Heart right ventricle (tissue), 16 donors: ENCODE measurements at regions not wholly inside any gene's neighbourhood (a gene's known extent, or its start where the extent isn't known, plus 50 kb on each side); places are given as distances from the start of the nearest gene placed in this dataset.
"Not testable (repeated sequence)": the region's sequence is repeated elsewhere in the genome, so short reads cannot be mapped to it uniquely, and the experiment has no call there.

Experiments used
- ATAC-seq, 8 donors: fragments of 200-7000 bp; cut with Tn5 transposase; one replicate each; pipeline ENCODE4 v1.9.1; 2020; ENCODE audit warnings: mild to moderate bottlenecking in 8 of 8, moderate library complexity in 8 of 8, moderate number of reproducible peaks in 1 of 8
- DNase-seq, 2 donors: peaks; one replicate each; pipeline ENCODE4 v3.0.0-alpha.2; 2020
- H3K27ac ChIP-seq, 10 donors: fragments of 200-600 bp; sonication (generic) in 2 of 10; one replicate each; pipeline versions ENCODE4 v1.5.0 to v1.8.0; 2020 to 2022; ENCODE audit warnings: mild to moderate bottlenecking in 3 of 10
- H3K27me3 ChIP-seq, 7 donors: fragments of 200-600 bp; one replicate each; pipeline ENCODE4 v1.8.0; 2021 to 2022; ENCODE audit warnings: mild to moderate bottlenecking in 2 of 7
- H3K36me3 ChIP-seq, 9 donors: fragments of 200-600 bp; sonication (generic) in 1 of 9; one replicate each; pipeline versions ENCODE4 v1.5.0 to v1.8.0; 2020 to 2022; ENCODE audit warnings: mild to moderate bottlenecking in 2 of 9
- H3K4me1 ChIP-seq, 9 donors: fragments of 200-600 bp; sonication (generic) in 1 of 9; one replicate each; pipeline versions ENCODE4 v1.5.0 to v1.8.0; 2020 to 2022; ENCODE audit warnings: mild to moderate bottlenecking in 4 of 9
- H3K4me3 ChIP-seq, 10 donors: fragments of 200-600 bp; sonication (generic) in 2 of 10; one replicate each; pipeline versions ENCODE4 v1.5.0 to v1.8.0; 2020 to 2022; ENCODE audit warnings: mild to moderate bottlenecking in 7 of 10, moderate library complexity in 2 of 10
- H3K9me3 ChIP-seq, 11 donors: fragments of 200-600 bp in 10 of 11; sonication (generic) in 2 of 11; one replicate each; pipeline versions ENCODE4 v1.5.0 to v1.8.0; 2013 to 2022; ENCODE audit warnings: mild to moderate bottlenecking in 2 of 11, control low read depth in 1 of 11, moderate library complexity in 1 of 11
- CTCF ChIP-seq, 9 donors: fragments of 200-600 bp; sonication (generic) in 2 of 9; IDR thresholded peaks; one replicate each; pipeline versions ENCODE4 v1.5.0 to v1.8.0; 2021 to 2022; ENCODE audit warnings: antibody characterized with exemption in 9 of 9, mild to moderate bottlenecking in 5 of 9, moderate library complexity in 1 of 9
- WGBS, 2 donors: extraction: QIAGEN DNeasy Blood & Tissue Kit; methylation state at CpG; one replicate each; pipeline ENCODE4 v1.1.7; 2013; ENCODE audit warnings: inconsistent platforms in 1 of 2; 5-methylcytosine and 5-hydroxymethylcytosine counted together
- intact Hi-C, 10 donors: fragments of 100-400 bp; cut with DNase I; formaldehyde crosslinking; loops; one replicate each; pipeline versions ENCODE4 v1.11.1 to v1.14.2; 2022
- donor health status: Arrhythmogenic right ventricular cardiomyopathy.
- donor health status: ischemic (EF 13 %, LVEDD 7.1; RV severe dilation, severe dysfunction).
- donor health status: healthy with polysubstance abuse.
- donor health status: DM: no; HTN: yes; CAD: no.
- donor health status: DM: no; HTN: no; CAD: no.
- donor health status: ischemic (EF 25% LVEDD 6.9; RV normal size, moderate dysfunction).
- donor health status: ischemic (EF 25% LVEDD 5.7; RV mildly dilated, moderate dysfunction).
- donor health status: healthy.
- donor health status: DM: yes; HTN: yes; CAD: no.
- donor health status: Ischemic cardiomyopathy.
- donor health status: ischemic (EF 35%, LVEDD 5.7; RV mildly dilated, moderate dysfunction).
- donor health status: nonischemic (EF 11% LVEDD 7.7; RV severe dilation, severe dysfunction).
- donor health status: DM: yes; HTN: yes; CAD: no.
- donor health status: PGD.
- donor health status: ischemic (EF 29% LVEDD 5.4; RV normal size, mild dysfunction).
- donor health status: nonischemic (EF 23%, LVEDD 6.1; RV moderate dilation, normal function).

- H3K4me3 ChIP-seq: no peak overlapping the region
- H3K4me1 ChIP-seq: no peaks in the 10 kb centered on the region
- H3K27ac ChIP-seq: no peak overlapping the region
- 52 to 66% methylated on average over 5 of the region's 5 CpGs for WGBS, 2 donors
- H3K9me3 ChIP-seq: peaks cover 0 to 6% (median 0%) of the 10 kb centered on the region in 11 donors
- H3K27me3 ChIP-seq: no peaks in the 10 kb centered on the region
- no peak for TF ChIP-seq CTCF (IDR thresholded peaks at IDR 0.05)
- ATAC-seq (no peak), DNase-seq (no peak)
- H3K36me3 ChIP-seq: no peaks in the 10 kb centered on the region
- intact Hi-C loops: no loop called here
Measured at GRCh38 chr11:24198481-24198880, 298.4 kb upstream of the LUZP2 start.

GRCh38 chr11:24199461-24199860 is 297.4 kb upstream of the LUZP2 start:
- Histone ChIP-seq H3K9me3 (peaks cover 0 to 6% (median 0%) of the 10 kb centered on the region in 11 donors), H3K4me3 (no peak overlapping the region), H3K36me3 (no peaks in the 10 kb centered on the region), H3K27me3 (no peaks in the 10 kb centered on the region), H3K4me1 (no peaks in the 10 kb centered on the region), H3K27ac (no peak overlapping the region)
- DNase-seq: no peak
- no peak for ATAC-seq
- intact Hi-C loops: no loop called here
- WGBS, 2 donors: 72 to 77% methylated on average over 1 of the region's 1 CpG
- TF ChIP-seq CTCF (IDR thresholded peaks at IDR 0.05): no peak

GRCh38 chr11:24206030-24206429 is 290.8 kb upstream of the LUZP2 start:
- Histone ChIP-seq H3K4me3 (no peak overlapping the region), H3K9me3 (no peaks in the 10 kb centered on the region), H3K4me1 (no peaks in the 10 kb centered on the region), H3K27me3 (no peaks in the 10 kb centered on the region), H3K27ac (no peak overlapping the region), H3K36me3 (no peaks in the 10 kb centered on the region)
- DNase-seq: no peak
- WGBS, 2 donors: 78 to 89% methylated on average over 2 of the region's 2 CpGs
- intact Hi-C loops: no loop called here
- TF ChIP-seq CTCF (IDR thresholded peaks at IDR 0.05): no peak
- no peak for ATAC-seq

- Histone ChIP-seq H3K27ac (no peak overlapping the region), H3K4me3 (no peak overlapping the region), H3K27me3 (no peaks in the 10 kb centered on the region), H3K9me3 (no peaks in the 10 kb centered on the region), H3K36me3 (no peaks in the 10 kb centered on the region), H3K4me1 (no peaks in the 10 kb centered on the region)
- DNase-seq (no peak), ATAC-seq (no peak)
- no peak for TF ChIP-seq CTCF (IDR thresholded peaks at IDR 0.05)
- WGBS, 2 donors: 55 to 68% methylated on average over 1 of the region's 1 CpG
- intact Hi-C loops: no loop called here
Measured at GRCh38 chr11:24206511-24206910, 290.3 kb upstream of the LUZP2 start.

- DNase-seq (no peak), ATAC-seq (no peak)
- H3K27me3 ChIP-seq: no peaks in the 10 kb centered on the region
- H3K4me1 ChIP-seq: no peaks in the 10 kb centered on the region
- intact Hi-C loops: no loop called here
- no peak for TF ChIP-seq CTCF (IDR thresholded peaks at IDR 0.05)
- peaks cover 0 to 19% (median 0%) of the 10 kb centered on the region in 11 donors for H3K9me3 ChIP-seq
- no peak overlapping the region for H3K27ac ChIP-seq
- WGBS, 2 donors: 33% methylated on average over 1 of the region's 1 CpG
- no peak overlapping the region for H3K4me3 ChIP-seq
- no peaks in the 10 kb centered on the region for H3K36me3 ChIP-seq
Measured at GRCh38 chr11:24216488-24216887, 280.4 kb upstream of the LUZP2 start.

- intact Hi-C loops, DNase-seq, H3K27ac ChIP-seq, ATAC-seq, H3K36me3 ChIP-seq, H3K4me3 ChIP-seq, H3K27me3 ChIP-seq, H3K4me1 ChIP-seq: not testable (repeated sequence)
- 81 to 89% methylated on average over 11 of the region's 11 CpGs for WGBS, 2 donors
- H3K9me3 ChIP-seq: peaks cover 0 to 20% (median 0%) of the 10 kb centered on the region in 11 donors
Measured at GRCh38 chr11:24217319-24217718, 279.5 kb upstream of the LUZP2 start.
